SK-N-DZ (cell line): ENCODE measurements at regions not wholly inside any gene's neighbourhood (a gene's known extent, or its start where the extent isn't known, plus 50 kb on each side); places are given as distances from the start of the nearest gene placed in this dataset.

Experiments
- DNase-seq: peaks from one replicate; pipeline ENCODE4 v3.0.0-alpha.2; 2015; ENCODE audit warnings: low spot score

- no peak for DNase-seq
Measured at GRCh38 chr17:69822314-69822875, 252.6 kb upstream of the KCNJ16 start.

- no peak for DNase-seq
Measured at GRCh38 chr17:69828087-69828486, 246.9 kb upstream of the KCNJ16 start.

- DNase-seq, result no peak
Measured at GRCh38 chr17:69834494-69834893, 240.5 kb upstream of the KCNJ16 start.

- no peak for DNase-seq
Measured at GRCh38 chr17:69851736-69852135, 223.3 kb upstream of the KCNJ16 start.

GRCh38 chr17:69853541-69854224, 221.3 kb upstream of the KCNJ16 start:
- no peak for DNase-seq

- no peak for DNase-seq
Measured at GRCh38 chr17:69854225-69854780, 220.7 kb upstream of the KCNJ16 start.

- no peak for DNase-seq
Measured at GRCh38 chr17:69856946-69857345, 218.1 kb upstream of the KCNJ16 start.

- no peak for DNase-seq
Measured at GRCh38 chr17:69857412-69857835, 217.6 kb upstream of the KCNJ16 start.

GRCh38 chr17:69858460-69858859, 216.6 kb upstream of the KCNJ16 start:
- no peak for DNase-seq

- no peak for DNase-seq
Measured at GRCh38 chr17:69860142-69860680, 214.8 kb upstream of the KCNJ16 start.

- no peak for DNase-seq
Measured at GRCh38 chr17:69864462-69864861, 210.6 kb upstream of the KCNJ16 start.

- no peak for DNase-seq
Measured at GRCh38 chr17:69869667-69870066, 205.4 kb upstream of the KCNJ16 start.

GRCh38 chr17:69870091-69870530, 204.9 kb upstream of the KCNJ16 start:
- DNase-seq, result no peak

GRCh38 chr17:69870751-69871199, 204.2 kb upstream of the KCNJ16 start:
- no peak for DNase-seq

GRCh38 chr17:69871318-69871717, 203.7 kb upstream of the KCNJ16 start:
- DNase-seq, result no peak

GRCh38 chr17:69872675-69873262, 202.3 kb upstream of the KCNJ16 start:
- DNase-seq, result no peak

- DNase-seq, result no peak
Measured at GRCh38 chr17:69874175-69874670, 200.8 kb upstream of the KCNJ16 start.

GRCh38 chr17:69876757-69877156, 198.3 kb upstream of the KCNJ16 start:
- no peak for DNase-seq

- DNase-seq, result no peak
Measured at GRCh38 chr17:69878661-69879060, 196.4 kb upstream of the KCNJ16 start.

GRCh38 chr17:69879576-69879975, 195.4 kb upstream of the KCNJ16 start:
- DNase-seq, result no peak

GRCh38 chr17:69880591-69881112, 194.4 kb upstream of the KCNJ16 start:
- no peak for DNase-seq

GRCh38 chr17:69882281-69882680, 192.7 kb upstream of the KCNJ16 start:
- DNase-seq, result no peak
